ENCODE measurements at regions not wholly inside any gene's neighbourhood (a gene's known extent, or its start where the extent isn't known, plus 50 kb on each side); places are given as distances from the start of the nearest gene placed in this dataset.

DNA sequence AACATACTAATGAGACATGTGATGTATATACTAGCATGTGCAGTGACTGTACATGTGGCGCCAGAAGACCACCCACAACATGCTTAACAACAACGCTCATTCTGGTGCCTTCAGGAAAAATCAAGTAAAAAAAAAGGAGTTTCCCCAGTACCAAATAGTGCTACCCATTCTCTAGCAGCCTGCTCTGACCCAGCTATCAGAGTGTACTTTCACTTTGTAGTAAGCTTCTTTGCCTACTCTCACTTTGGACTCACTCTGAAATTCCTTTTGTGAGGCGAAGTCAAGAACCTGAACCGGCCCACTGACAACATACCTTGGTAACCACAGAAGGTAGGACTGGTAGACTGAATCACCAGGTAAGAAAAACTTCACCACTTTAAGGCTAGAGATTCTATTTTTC is 1100.0 kb downstream of the GRIK2 start:
- H3K36me3 ChIP-seq: no peaks in the 10 kb centered on the region
- DNase-seq (ENCODE audit: low spot score in 2 of 2): no peak
- no peak overlapping the region for H3K27ac ChIP-seq
- H3K4me3 ChIP-seq: no peak overlapping the region
- H3K4me1 ChIP-seq: no peaks in the 10 kb centered on the region
- peaks cover 1% of the 10 kb centered on the region for H3K9me3 ChIP-seq
- H3K27me3 ChIP-seq: no peaks in the 10 kb centered on the region
- TF ChIP-seq, protein P1, sequence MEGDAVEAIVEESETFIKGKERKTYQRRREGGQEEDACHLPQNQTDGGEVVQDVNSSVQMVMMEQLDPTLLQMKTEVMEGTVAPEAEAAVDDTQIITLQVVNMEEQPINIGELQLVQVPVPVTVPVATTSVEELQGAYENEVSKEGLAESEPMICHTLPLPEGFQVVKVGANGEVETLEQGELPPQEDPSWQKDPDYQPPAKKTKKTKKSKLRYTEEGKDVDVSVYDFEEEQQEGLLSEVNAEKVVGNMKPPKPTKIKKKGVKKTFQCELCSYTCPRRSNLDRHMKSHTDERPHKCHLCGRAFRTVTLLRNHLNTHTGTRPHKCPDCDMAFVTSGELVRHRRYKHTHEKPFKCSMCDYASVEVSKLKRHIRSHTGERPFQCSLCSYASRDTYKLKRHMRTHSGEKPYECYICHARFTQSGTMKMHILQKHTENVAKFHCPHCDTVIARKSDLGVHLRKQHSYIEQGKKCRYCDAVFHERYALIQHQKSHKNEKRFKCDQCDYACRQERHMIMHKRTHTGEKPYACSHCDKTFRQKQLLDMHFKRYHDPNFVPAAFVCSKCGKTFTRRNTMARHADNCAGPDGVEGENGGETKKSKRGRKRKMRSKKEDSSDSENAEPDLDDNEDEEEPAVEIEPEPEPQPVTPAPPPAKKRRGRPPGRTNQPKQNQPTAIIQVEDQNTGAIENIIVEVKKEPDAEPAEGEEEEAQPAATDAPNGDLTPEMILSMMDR (IDR thresholded peaks at IDR 0.05): no peak
- TF ChIP-seq POLR2AphosphoS5 (IDR thresholded peaks at IDR 0.05): no peak
- no peak for TF ChIP-seq EP300 (IDR thresholded peaks at IDR 0.05)
- no peak for TF ChIP-seq POLR2A (IDR thresholded peaks at IDR 0.05)
- 89% methylated on average over 4 of the region's 4 CpGs for WGBS

DNA sequence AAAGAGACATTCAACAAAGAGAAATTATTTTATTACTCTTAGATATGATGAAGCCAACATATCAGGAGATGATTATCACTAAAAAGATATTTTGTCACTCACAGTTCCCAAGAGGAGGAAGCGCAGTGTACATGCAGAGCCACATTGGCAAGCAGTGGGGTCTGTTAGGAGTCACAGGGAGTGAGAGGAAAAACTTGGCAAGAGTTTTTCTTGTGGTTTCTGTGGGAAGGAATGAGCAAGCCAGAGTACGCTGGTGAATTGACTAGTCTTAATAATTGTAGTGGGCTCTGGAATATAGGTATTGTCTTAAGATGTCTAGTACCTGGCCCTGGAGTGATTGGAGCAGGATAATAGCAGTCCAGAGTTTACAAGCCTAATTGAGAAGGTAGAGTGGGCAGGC is 1095.2 kb downstream of the GRIK2 start:
- DNase-seq (ENCODE audit: low spot score in 2 of 2): no peak
- TF ChIP-seq POLR2AphosphoS5 (IDR thresholded peaks at IDR 0.05) (no peak), POLR2A (IDR thresholded peaks at IDR 0.05) (no peak), EP300 (IDR thresholded peaks at IDR 0.05) (no peak)
- H3K27ac ChIP-seq: no peak overlapping the region
- no peak overlapping the region for H3K4me3 ChIP-seq
- no peaks in the 10 kb centered on the region for H3K36me3 ChIP-seq
- whole genome bisulfite sequencing: 64% methylated on average over 2 of the region's 2 CpGs
- H3K4me1 ChIP-seq: no peaks in the 10 kb centered on the region
- no peaks in the 10 kb centered on the region for H3K9me3 ChIP-seq
- H3K27me3 ChIP-seq: no peaks in the 10 kb centered on the region

DNA sequence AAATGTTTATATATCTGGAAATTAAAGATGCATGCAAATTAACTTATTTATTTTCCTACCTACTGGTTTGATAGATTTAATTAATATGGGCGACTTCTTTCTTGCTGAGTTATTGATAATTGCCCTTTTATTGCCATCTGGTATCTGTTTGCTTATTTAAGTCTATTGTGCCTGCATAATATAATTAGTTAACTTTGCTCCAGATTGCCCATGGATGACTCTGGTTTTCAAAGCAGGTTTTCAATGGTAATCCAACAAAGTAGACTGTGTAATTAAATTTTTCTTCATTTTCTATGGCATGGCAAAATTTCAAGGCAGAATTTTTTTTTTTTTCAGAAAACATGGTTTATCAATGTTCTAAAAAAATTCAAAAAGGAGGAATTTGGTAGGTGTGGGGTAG is 1092.0 kb downstream of the GRIK2 start:
- WGBS: 83% methylated on average over 1 of the region's 1 CpG
- no peaks in the 10 kb centered on the region for H3K36me3 ChIP-seq
- no peak for TF ChIP-seq POLR2AphosphoS5 (IDR thresholded peaks at IDR 0.05)
- TF ChIP-seq, protein P1 (IDR thresholded peaks at IDR 0.05): no peak
- TF ChIP-seq POLR2A (IDR thresholded peaks at IDR 0.05): no peak
- H3K27ac ChIP-seq: no peak overlapping the region
- H3K9me3 ChIP-seq: no peaks in the 10 kb centered on the region
- H3K4me3 ChIP-seq: no peak overlapping the region
- H3K4me1 ChIP-seq: no peaks in the 10 kb centered on the region
- H3K27me3 ChIP-seq: no peaks in the 10 kb centered on the region
- no peak for DNase-seq (ENCODE audit: low spot score in 2 of 2)

DNA sequence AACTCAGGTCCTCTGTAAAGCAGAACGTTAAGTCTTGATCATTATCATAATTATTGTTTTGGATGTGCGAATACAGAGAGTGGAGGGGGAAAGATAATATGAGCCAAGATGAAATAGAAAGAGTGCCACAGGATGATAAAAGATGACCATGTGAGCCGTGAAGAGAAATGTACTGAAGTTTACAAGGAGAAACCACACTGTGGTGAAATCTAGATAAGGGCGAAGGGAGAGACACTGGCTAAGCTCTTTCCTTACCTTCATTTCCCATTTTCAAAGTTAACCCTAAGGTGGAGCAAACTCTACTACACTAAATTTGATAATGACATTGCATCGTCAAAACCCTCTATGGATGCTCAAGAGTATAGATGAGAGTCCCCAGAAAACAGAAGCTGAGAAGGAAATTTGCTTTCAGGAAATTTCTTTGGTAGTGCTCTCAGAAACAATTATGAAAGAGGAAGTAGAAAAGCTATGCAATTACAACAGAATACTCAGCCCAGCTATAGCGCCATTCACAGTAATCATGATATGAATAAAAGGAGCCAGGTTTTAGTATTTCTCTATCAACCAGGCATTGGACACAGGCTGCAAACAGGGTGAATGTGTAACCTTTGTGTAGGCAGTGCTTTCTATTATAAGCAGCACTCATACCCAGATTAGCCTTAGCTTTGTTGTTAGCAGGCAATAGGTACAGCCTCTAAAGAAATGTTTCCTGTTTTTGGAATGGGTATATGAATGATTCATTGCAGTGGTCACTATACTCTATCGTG is 1080.7 kb downstream of the GRIK2 start:
- Histone ChIP-seq H3K9me3 (peaks cover 5% of the 10 kb centered on the region), H3K27me3 (no peaks in the 10 kb centered on the region), H3K36me3 (no peaks in the 10 kb centered on the region), H3K27ac (no peak overlapping the region), H3K4me1 (no peaks in the 10 kb centered on the region), H3K4me3 (no peak overlapping the region)
- 70% methylated on average over 7 of the region's 7 CpGs for WGBS
- DNase-seq (ENCODE audit: low spot score in 2 of 2): no peak
- TF ChIP-seq, protein P1 (IDR thresholded peaks at IDR 0.05): no peak
- no peak for TF ChIP-seq POLR2A (IDR thresholded peaks at IDR 0.05)
- TF ChIP-seq EP300 (IDR thresholded peaks at IDR 0.05): no peak
- no peak for TF ChIP-seq POLR2AphosphoS5 (IDR thresholded peaks at IDR 0.05)

DNA sequence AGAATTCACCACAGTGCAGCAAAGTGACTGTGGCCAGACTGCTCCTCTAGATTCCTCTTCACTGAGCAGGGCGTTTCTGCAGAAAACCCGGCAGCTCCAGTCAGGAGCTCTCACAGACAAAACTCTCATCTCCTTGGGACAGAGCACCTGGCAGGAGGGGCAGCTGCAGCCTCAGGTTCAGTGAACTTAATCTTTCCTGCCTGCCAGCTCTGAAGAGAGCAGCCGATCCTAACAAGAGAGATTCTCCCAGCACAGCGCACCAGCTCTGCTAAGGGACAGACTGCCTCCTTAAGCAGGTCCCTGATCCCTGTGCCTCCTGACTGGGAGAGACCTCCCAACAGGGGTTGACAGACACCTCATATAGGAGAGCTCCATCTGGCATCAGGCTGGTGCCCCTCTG is 1065.5 kb downstream of the GRIK2 start:
- WGBS: 87% methylated on average over 3 of the region's 4 CpGs
- Histone ChIP-seq H3K4me3 (no peak overlapping the region), H3K27me3 (no peaks in the 10 kb centered on the region), H3K4me1 (no peaks in the 10 kb centered on the region), H3K36me3 (no peaks in the 10 kb centered on the region), H3K9me3 (no peaks in the 10 kb centered on the region), H3K27ac (no peak overlapping the region)
- TF ChIP-seq EP300 (IDR thresholded peaks at IDR 0.05) (no peak), POLR2A (IDR thresholded peaks at IDR 0.05) (no peak), POLR2AphosphoS5 (IDR thresholded peaks at IDR 0.05) (no peak)
- TF ChIP-seq, protein P1 (IDR thresholded peaks at IDR 0.05): no peak
- DNase-seq (ENCODE audit: low spot score in 2 of 2): no peak
